Right lobe of liver (tissue), 6 donors: ENCODE measurements at regions not wholly inside any gene's neighbourhood (a gene's known extent, or its start where the extent isn't known, plus 50 kb on each side); places are given as distances from the start of the nearest gene placed in this dataset.
"Not testable (repeated sequence)": the region's sequence is repeated elsewhere in the genome, so short reads cannot be mapped to it uniquely, and the experiment has no call there.

Experiments
- ATAC-seq, 4 donors: fragments of 200-7000 bp; cut with Tn5 transposase; one replicate each; pipeline ENCODE4 v1.9.1; 2020; ENCODE audit warnings: mild to moderate bottlenecking in 4 of 4, moderate library complexity in 4 of 4
- DNase-seq, 3 donors: peaks; one replicate each; pipeline ENCODE4 v3.0.0-alpha.2; 2020
- H3K27ac ChIP-seq, 3 donors: fragments of 200-600 bp; one replicate each; pipeline ENCODE4 v1.8.0; 2022
- H3K27me3 ChIP-seq, 2 donors: fragments of 200-600 bp; one replicate each; pipeline ENCODE4 v1.8.0; 2022
- H3K36me3 ChIP-seq, 4 donors: fragments of 200-600 bp; sonication (generic) in 1 of 4; one replicate each; pipeline versions ENCODE4 v1.5.1 to v1.8.0; 2017 to 2022; ENCODE audit warnings: control low read depth in 1 of 4
- H3K4me1 ChIP-seq, 4 donors: fragments of 200-600 bp; sonication (generic) in 1 of 4; one replicate each; pipeline versions ENCODE4 v1.5.1 to v1.8.0; 2017 to 2022; ENCODE audit warnings: control low read depth in 1 of 4
- H3K4me3 ChIP-seq, 3 donors: fragments of 200-600 bp; one replicate each; pipeline ENCODE4 v1.8.0; 2022
- H3K9me3 ChIP-seq, 4 donors: fragments of 200-600 bp; sonication (generic) in 1 of 4; one replicate each; pipeline versions ENCODE4 v1.5.1 to v1.8.0; 2017 to 2022; ENCODE audit warnings: control low read depth in 1 of 4
- POLR2A ChIP-seq: fragments of 450-650 bp; IDR thresholded peaks from one replicate; pipeline ENCODE4 v1.6.1; 2017; ENCODE audit warnings: antibody characterized with exemption, mild to moderate bottlenecking
- WGBS: methylation state at CpG from one replicate; pipeline ENCODE4 v1.1.6; 2018; ENCODE audit warnings: low coverage, low lambda C conversion rate; ENCODE audit not compliant: insufficient coverage; ENCODE audit errors: missing lambda C conversion rate; 5-methylcytosine and 5-hydroxymethylcytosine counted together
- intact Hi-C, 2 donors: fragments of 100-400 bp; cut with DNase I; formaldehyde crosslinking; loops; one replicate each; pipeline versions ENCODE4 v1.11.2 to v1.14.1; 2022
- TF ChIP-seq, protein P1 (sequence below), 4 donors: fragments of 200-600 bp in 3 of 4; fragments of 450-650 bp in 1 of 4; IDR thresholded peaks; one replicate each; pipeline versions ENCODE4 v1.5.1 to v1.8.0; 2016 to 2022; ENCODE audit warnings: antibody characterized with exemption in 4 of 4, mild to moderate bottlenecking in 2 of 4
- donor health status: DM: no; HTN: yes; CAD: no.
- donor health status: DM: no; HTN: no; CAD: no.
- donor health status: DM: no; HTN: no; CAD: no.
- donor health status: DM: no; HTN: yes; CAD: no.
- donor health status: DM: no; HTN: yes; CAD: no.

DNA sequence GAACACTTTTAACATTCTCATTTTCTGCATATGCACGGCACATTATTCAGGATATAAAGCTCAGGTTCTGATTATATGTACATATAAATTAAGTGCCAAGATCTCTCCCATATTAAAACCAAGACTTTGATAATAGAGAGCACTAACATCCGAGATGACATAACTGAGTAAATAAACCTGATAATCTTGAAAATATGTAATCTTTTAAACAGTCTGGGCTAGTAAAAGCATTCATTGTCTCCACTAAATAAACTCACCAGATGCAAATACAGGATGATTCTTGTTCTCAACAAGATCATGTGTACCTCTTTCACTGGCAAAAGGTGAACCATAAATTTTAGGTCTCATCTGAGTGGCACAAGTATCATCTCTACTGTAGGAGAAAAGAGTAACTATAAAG, 942.2 kb downstream of the TRAM1L1 start:
- WGBS = 37% methylated on average over 2 of the region's 2 CpGs

DNA sequence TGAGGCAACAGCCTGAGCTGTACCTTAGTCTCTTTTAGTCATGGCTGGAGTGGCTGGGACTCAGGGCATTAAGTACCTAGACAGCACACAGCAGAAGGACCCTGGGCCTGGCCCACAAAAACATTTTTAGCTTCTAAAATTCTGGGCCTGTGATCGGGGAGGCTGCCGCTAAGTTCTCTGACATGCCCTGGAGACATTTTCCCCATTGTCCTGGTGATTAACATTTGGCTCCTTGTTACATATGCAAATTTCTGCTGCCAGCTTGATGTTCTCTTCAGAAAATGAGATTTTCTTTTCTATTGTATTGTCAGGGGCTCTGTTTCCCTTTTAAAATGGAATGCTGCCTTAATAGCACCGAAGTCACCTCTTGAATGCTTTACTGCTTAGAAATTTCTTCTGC, 952.4 kb downstream of the TRAM1L1 start:
- no peak for ATAC-seq
- no peak overlapping the region for H3K4me3 ChIP-seq
- H3K4me1 ChIP-seq = no peaks in the 10 kb centered on the region
- 67% methylated on average over 3 of the region's 3 CpGs for WGBS
- no peak for TF ChIP-seq POLR2A
- TF ChIP-seq, protein P1, sequence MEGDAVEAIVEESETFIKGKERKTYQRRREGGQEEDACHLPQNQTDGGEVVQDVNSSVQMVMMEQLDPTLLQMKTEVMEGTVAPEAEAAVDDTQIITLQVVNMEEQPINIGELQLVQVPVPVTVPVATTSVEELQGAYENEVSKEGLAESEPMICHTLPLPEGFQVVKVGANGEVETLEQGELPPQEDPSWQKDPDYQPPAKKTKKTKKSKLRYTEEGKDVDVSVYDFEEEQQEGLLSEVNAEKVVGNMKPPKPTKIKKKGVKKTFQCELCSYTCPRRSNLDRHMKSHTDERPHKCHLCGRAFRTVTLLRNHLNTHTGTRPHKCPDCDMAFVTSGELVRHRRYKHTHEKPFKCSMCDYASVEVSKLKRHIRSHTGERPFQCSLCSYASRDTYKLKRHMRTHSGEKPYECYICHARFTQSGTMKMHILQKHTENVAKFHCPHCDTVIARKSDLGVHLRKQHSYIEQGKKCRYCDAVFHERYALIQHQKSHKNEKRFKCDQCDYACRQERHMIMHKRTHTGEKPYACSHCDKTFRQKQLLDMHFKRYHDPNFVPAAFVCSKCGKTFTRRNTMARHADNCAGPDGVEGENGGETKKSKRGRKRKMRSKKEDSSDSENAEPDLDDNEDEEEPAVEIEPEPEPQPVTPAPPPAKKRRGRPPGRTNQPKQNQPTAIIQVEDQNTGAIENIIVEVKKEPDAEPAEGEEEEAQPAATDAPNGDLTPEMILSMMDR (IDR thresholded peaks at IDR 0.05) = no peak
- no peaks in the 10 kb centered on the region for H3K9me3 ChIP-seq
- no peaks in the 10 kb centered on the region for H3K36me3 ChIP-seq
- no peaks in the 10 kb centered on the region for H3K27me3 ChIP-seq
- H3K27ac ChIP-seq = no peak overlapping the region
- intact Hi-C loops = no loop called here
- no peak for DNase-seq

More for the DNA sequence above, 942.2 kb downstream of the TRAM1L1 start:
- TF ChIP-seq, protein P1 (IDR thresholded peaks at IDR 0.05) = no peak
- no peak for TF ChIP-seq POLR2A
- H3K4me3 ChIP-seq = no peak overlapping the region
- ATAC-seq = no peak
- no peaks in the 10 kb centered on the region for H3K36me3 ChIP-seq
- no peak overlapping the region for H3K27ac ChIP-seq
- no peaks in the 10 kb centered on the region for H3K4me1 ChIP-seq
- intact Hi-C loops = no loop called here
- H3K9me3 ChIP-seq = no peaks in the 10 kb centered on the region
- no peak for DNase-seq
- H3K27me3 ChIP-seq = no peaks in the 10 kb centered on the region

DNA sequence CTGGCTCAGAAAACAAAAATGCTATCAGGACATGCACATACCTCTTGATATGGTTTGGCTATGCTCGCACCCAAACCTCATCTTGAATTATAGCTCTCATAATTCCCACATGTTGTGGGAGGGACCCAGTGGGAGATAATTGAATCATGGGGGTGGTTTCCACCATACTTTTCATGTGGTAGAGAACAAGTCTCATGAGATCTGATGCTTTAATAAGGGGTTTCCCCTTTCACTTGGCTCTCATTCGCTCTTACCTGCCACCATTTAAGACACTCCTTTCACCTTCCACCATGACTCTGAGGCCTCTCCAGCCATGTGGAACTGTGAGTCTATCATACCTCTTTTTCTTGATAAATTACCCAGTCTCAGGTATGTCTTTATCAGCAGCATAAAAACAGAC, 958.6 kb downstream of the TRAM1L1 start:
- H3K36me3 ChIP-seq = no peaks in the 10 kb centered on the region
- H3K4me1 ChIP-seq = no peaks in the 10 kb centered on the region
- H3K27ac ChIP-seq = no peak overlapping the region
- H3K27me3 ChIP-seq = no peaks in the 10 kb centered on the region
- no peaks in the 10 kb centered on the region for H3K9me3 ChIP-seq
- no peak for ATAC-seq
- TF ChIP-seq, protein P1 (IDR thresholded peaks at IDR 0.05) = no peak
- no peak for TF ChIP-seq POLR2A
- no peak for DNase-seq
- H3K4me3 ChIP-seq = no peak overlapping the region
- WGBS = 50% methylated on average over 1 of the region's 2 CpGs
- intact Hi-C loops = no loop called here

DNA sequence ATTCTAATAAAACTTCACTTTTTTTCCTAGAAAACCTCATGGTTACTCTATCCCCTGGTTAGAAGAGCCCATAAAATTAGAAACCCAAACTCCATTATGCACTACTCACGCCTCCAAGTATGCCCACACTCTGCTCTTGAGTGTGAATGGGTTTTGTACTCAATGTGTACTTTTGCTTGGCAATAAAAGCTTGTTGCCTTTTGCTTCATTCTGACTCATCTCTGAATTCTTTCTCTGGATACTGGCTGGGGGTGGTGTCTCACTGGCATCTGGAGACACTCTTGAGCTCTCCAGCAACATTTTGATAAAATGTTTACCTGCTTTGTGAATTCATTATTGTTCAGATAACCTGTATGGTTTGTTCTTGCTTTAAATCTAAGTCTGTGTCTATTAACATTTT, 963.3 kb downstream of the TRAM1L1 start:
- ATAC-seq = no peak
- no peak for TF ChIP-seq POLR2A
- TF ChIP-seq, protein P1 (IDR thresholded peaks at IDR 0.05) = no peak
- no peak overlapping the region for H3K27ac ChIP-seq
- no peaks in the 10 kb centered on the region for H3K4me1 ChIP-seq
- intact Hi-C loops = no loop called here
- H3K4me3 ChIP-seq = no peak overlapping the region
- no peaks in the 10 kb centered on the region for H3K27me3 ChIP-seq
- 8% methylated on average over 1 of the region's 1 CpG for WGBS
- no peaks in the 10 kb centered on the region for H3K36me3 ChIP-seq
- DNase-seq = no peak
- H3K9me3 ChIP-seq = no peaks in the 10 kb centered on the region

DNA sequence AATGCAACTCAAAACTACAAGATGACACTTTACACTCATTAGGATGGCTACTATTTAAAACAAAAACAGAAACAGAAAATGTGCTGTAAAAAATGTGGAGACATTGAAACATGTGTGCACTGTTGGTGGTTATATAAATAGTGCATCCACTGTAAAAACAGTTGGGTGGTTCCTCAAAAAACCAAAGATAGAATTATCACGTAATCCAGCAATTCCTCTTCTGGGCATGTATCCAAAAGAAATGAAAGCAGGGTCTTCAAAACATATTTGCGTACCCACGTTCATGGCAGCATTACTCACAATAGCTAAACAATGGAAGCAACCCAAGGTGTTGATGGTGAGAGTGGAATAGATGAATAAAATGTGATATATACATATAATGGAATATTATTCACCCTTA, 967.2 kb downstream of the TRAM1L1 start:
- intact Hi-C loops = no loop called here
- Histone ChIP-seq H3K27ac (no peak overlapping the region), H3K9me3 (no peaks in the 10 kb centered on the region), H3K4me3 (no peak overlapping the region), H3K36me3 (no peaks in the 10 kb centered on the region), H3K4me1 (no peaks in the 10 kb centered on the region), H3K27me3 (no peaks in the 10 kb centered on the region)
- DNase-seq = no peak
- 47% methylated on average over 3 of the region's 3 CpGs for WGBS
- no peak for TF ChIP-seq POLR2A
- TF ChIP-seq, protein P1 (IDR thresholded peaks at IDR 0.05) = no peak
- no peak for ATAC-seq

DNA sequence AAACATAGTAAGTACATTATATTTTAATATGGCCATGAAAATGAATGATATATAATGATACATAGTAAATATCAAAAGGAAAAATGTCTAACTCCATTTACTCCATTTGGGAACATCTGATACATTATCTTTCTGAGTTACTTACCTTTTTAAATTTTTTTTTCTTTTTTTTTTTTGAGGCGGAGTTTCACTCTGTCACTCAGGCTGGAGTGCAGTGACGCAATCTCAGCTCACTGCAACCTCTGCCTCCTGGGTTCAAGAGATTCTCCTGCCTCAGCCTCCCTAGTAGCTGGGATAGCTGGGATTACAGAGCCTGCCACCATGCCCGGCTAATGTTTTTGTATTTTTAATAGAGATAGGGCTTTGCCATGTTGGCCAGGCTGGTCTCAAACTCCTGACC, 972.5 kb downstream of the TRAM1L1 start:
- WGBS = 56% methylated on average over 3 of the region's 3 CpGs
- DNase-seq = not testable (repeated sequence)

More for the DNA sequence above, 972.5 kb downstream of the TRAM1L1 start:
- H3K9me3 ChIP-seq, intact Hi-C loops, H3K27ac ChIP-seq, H3K36me3 ChIP-seq, H3K27me3 ChIP-seq, H3K4me3 ChIP-seq, H3K4me1 ChIP-seq, ATAC-seq: not testable (repeated sequence)
